ENCODE measurements at regions not wholly inside any gene's neighbourhood (a gene's known extent, or its start where the extent isn't known, plus 50 kb on each side); places are given as distances from the start of the nearest gene placed in this dataset.

GRCh38 chr19:31589109-31589508 lies 239.9 kb upstream of the TSHZ3 start:
- Histone ChIP-seq H2AFZ (ENCODE audit: low read depth, low read length) (no peak overlapping the region), H3K4me2 (ENCODE audit: low read length) (no peak overlapping the region), H3K27ac (ENCODE audit: low read length) (no peak overlapping the region), H3K4me1 (ENCODE audit: low read length) (no peaks in the 10 kb centered on the region), H3K36me3 (replicated peaks; ENCODE audit: low read depth, low read length) (no peaks in the 10 kb centered on the region), H4K20me1 (ENCODE audit: insufficient read depth, low read length) (no peaks in the 10 kb centered on the region), H3K9me3 (ENCODE audit: insufficient read depth, low read length) (no peaks in the 10 kb centered on the region), H3K9ac (ENCODE audit: low read length) (no peak overlapping the region), H3K27me3 (ENCODE audit: low read depth, low read length) (no peaks in the 10 kb centered on the region), H3K4me3 (ENCODE audit: low read length) (no peak overlapping the region), H3K79me2 (ENCODE audit: low read length) (no peaks in the 10 kb centered on the region)
- TF ChIP-seq CTCF (IDR thresholded peaks at IDR 0.05; ENCODE audit: low read depth, low read length) (no peak), EZH2phosphoT487 (IDR thresholded peaks at IDR 0.05; ENCODE audit: low read depth) (no peak)

GRCh38 chr19:31591258-31591657 lies 242.0 kb upstream of the TSHZ3 start:
- H3K27me3 ChIP-seq (ENCODE audit: low read depth, low read length), result no peaks in the 10 kb centered on the region
- TF ChIP-seq CTCF (IDR thresholded peaks at IDR 0.05; ENCODE audit: low read depth, low read length), result no peak
- no peak for TF ChIP-seq EZH2phosphoT487 (IDR thresholded peaks at IDR 0.05; ENCODE audit: low read depth)

GRCh38 chr19:31592456-31592855 lies 243.2 kb upstream of the TSHZ3 start:
- Histone ChIP-seq H3K36me3 (replicated peaks; ENCODE audit: low read depth, low read length) (no peaks in the 10 kb centered on the region), H3K27me3 (ENCODE audit: low read depth, low read length) (no peaks in the 10 kb centered on the region), H3K9me3 (ENCODE audit: insufficient read depth, low read length) (no peaks in the 10 kb centered on the region), H4K20me1 (ENCODE audit: insufficient read depth, low read length) (no peaks in the 10 kb centered on the region), H3K4me1 (ENCODE audit: low read length) (no peaks in the 10 kb centered on the region), H3K9ac (ENCODE audit: low read length) (no peak overlapping the region), H3K4me3 (ENCODE audit: low read length) (no peak overlapping the region), H3K27ac (ENCODE audit: low read length) (no peak overlapping the region), H3K4me2 (ENCODE audit: low read length) (no peak overlapping the region), H3K79me2 (ENCODE audit: low read length) (no peaks in the 10 kb centered on the region), H2AFZ (ENCODE audit: low read depth, low read length) (no peak overlapping the region)
- TF ChIP-seq CTCF (IDR thresholded peaks at IDR 0.05; ENCODE audit: low read depth, low read length), result no peak

More at GRCh38 chr19:31591258-31591657, 242.0 kb upstream of the TSHZ3 start:
- Histone ChIP-seq H3K36me3 (replicated peaks; ENCODE audit: low read depth, low read length) (no peaks in the 10 kb centered on the region), H3K9me3 (ENCODE audit: insufficient read depth, low read length) (no peaks in the 10 kb centered on the region), H3K4me1 (ENCODE audit: low read length) (no peaks in the 10 kb centered on the region), H4K20me1 (ENCODE audit: insufficient read depth, low read length) (no peaks in the 10 kb centered on the region), H3K4me2 (ENCODE audit: low read length) (no peak overlapping the region), H3K4me3 (ENCODE audit: low read length) (no peak overlapping the region), H2AFZ (ENCODE audit: low read depth, low read length) (no peak overlapping the region), H3K79me2 (ENCODE audit: low read length) (no peaks in the 10 kb centered on the region), H3K27ac (ENCODE audit: low read length) (no peak overlapping the region), H3K9ac (ENCODE audit: low read length) (no peak overlapping the region)

GRCh38 chr19:31594701-31595100 lies 245.5 kb upstream of the TSHZ3 start:
- Histone ChIP-seq H3K4me1 (ENCODE audit: low read length) (no peaks in the 10 kb centered on the region), H3K27me3 (ENCODE audit: low read depth, low read length) (no peaks in the 10 kb centered on the region), H3K27ac (ENCODE audit: low read length) (no peak overlapping the region), H3K36me3 (replicated peaks; ENCODE audit: low read depth, low read length) (no peaks in the 10 kb centered on the region), H2AFZ (ENCODE audit: low read depth, low read length) (no peak overlapping the region), H4K20me1 (ENCODE audit: insufficient read depth, low read length) (no peaks in the 10 kb centered on the region), H3K79me2 (ENCODE audit: low read length) (no peaks in the 10 kb centered on the region), H3K9ac (ENCODE audit: low read length) (no peak overlapping the region), H3K4me2 (ENCODE audit: low read length) (no peak overlapping the region), H3K9me3 (ENCODE audit: insufficient read depth, low read length) (no peaks in the 10 kb centered on the region), H3K4me3 (ENCODE audit: low read length) (no peak overlapping the region)
- TF ChIP-seq CTCF (IDR thresholded peaks at IDR 0.05; ENCODE audit: low read depth, low read length) (no peak), EZH2phosphoT487 (IDR thresholded peaks at IDR 0.05; ENCODE audit: low read depth) (no peak)

Data from OCI-LY3 (cell line).